Kidney (tissue), 13 donors: ENCODE measurements at regions not wholly inside any gene's neighbourhood (a gene's known extent, or its start where the extent isn't known, plus 50 kb on each side); places are given as distances from the start of the nearest gene placed in this dataset.
"Not testable (repeated sequence)": the region's sequence is repeated elsewhere in the genome, so short reads cannot be mapped to it uniquely, and the experiment has no call there.

Experiments
- DNase-seq, 5 donors: peaks; one replicate each; pipeline ENCODE4 v3.0.0-alpha.2; 2013 to 2020
- FAIRE-seq: peaks from 2 replicates; lab custom pipeline; 2012; peaks lifted over from hg19 to GRCh38; lab: Jason Lieb, UNC
- H3K27ac ChIP-seq, 2 donors: one replicate each; pipeline ENCODE4 v1.7.0; 2013; ENCODE audit warnings: low read depth in 2 of 2, low read length in 2 of 2, inconsistent platforms in 1 of 2
- H3K27me3 ChIP-seq: one replicate; pipeline ENCODE4 v1.7.1; 2013; ENCODE audit warnings: low read length, inconsistent platforms; ENCODE audit not compliant: control insufficient read depth, insufficient read depth
- H3K36me3 ChIP-seq, 3 donors: one replicate each; pipeline versions ENCODE4 v1.7.0 to v1.7.1; 2013; ENCODE audit warnings: low read length in 3 of 3, control low read depth in 1 of 3, inconsistent platforms in 1 of 3; ENCODE audit not compliant: insufficient read depth in 3 of 3, control insufficient read depth in 2 of 3
- H3K4me1 ChIP-seq, 3 donors: one replicate each; pipeline versions ENCODE4 v1.7.0 to v1.7.1; 2013; ENCODE audit warnings: low read length in 3 of 3, inconsistent platforms in 1 of 3, low read depth in 1 of 3; ENCODE audit not compliant: control insufficient read depth in 2 of 3, insufficient read depth in 2 of 3
- H3K4me3 ChIP-seq, 3 donors: one replicate each; pipeline versions ENCODE4 v1.7.0 to v1.8.1; 2013; ENCODE audit warnings: low read length in 3 of 3, control low read depth in 1 of 3, inconsistent platforms in 1 of 3
- H3K9ac ChIP-seq, 3 donors: one replicate each; pipeline versions ENCODE4 v1.7.0 to v1.7.1; 2013; ENCODE audit warnings: low read length in 3 of 3, control low read depth in 1 of 3, inconsistent platforms in 1 of 3
- H3K9me3 ChIP-seq, 3 donors: one replicate each; pipeline versions ENCODE4 v1.7.0 to v1.7.1; 2013; ENCODE audit warnings: low read length in 3 of 3, control low read depth in 1 of 3, inconsistent platforms in 1 of 3; ENCODE audit not compliant: control insufficient read depth in 2 of 3, insufficient read depth in 1 of 3
- intact Hi-C: fragments of 100-400 bp; cut with DNase I; formaldehyde crosslinking; loops from one replicate; pipeline ENCODE4 v1.11.1; 2022
- TF ChIP-seq, protein P1 (sequence below): IDR thresholded peaks from 3 replicates; pipeline ENCODE4 v1.5.1; 2012; ENCODE audit warnings: mild to moderate bottlenecking, moderate library complexity, borderline replicate concordance; ENCODE audit not compliant: insufficient read depth; ENCODE audit errors: extremely low read depth
- donor health status: control.
- donor health status: control.
- donor health status: control.
- donor health status: control.
- donor health status: control.
- donor health status: DM: yes; HTN: yes; CAD: no.
- donor health status: Normal renal cell carcinoma (clear cell type).

- Histone ChIP-seq H3K27ac (no peak overlapping the region), H3K4me1 (no peaks in the 10 kb centered on the region), H3K9ac (no peak overlapping the region), H3K4me3 (no peak overlapping the region), H3K36me3 (no peaks in the 10 kb centered on the region), H3K27me3 (no peaks in the 10 kb centered on the region), H3K9me3 (no peaks in the 10 kb centered on the region)
- FAIRE-seq: no peak
- no peak for DNase-seq
- TF ChIP-seq, protein P1, sequence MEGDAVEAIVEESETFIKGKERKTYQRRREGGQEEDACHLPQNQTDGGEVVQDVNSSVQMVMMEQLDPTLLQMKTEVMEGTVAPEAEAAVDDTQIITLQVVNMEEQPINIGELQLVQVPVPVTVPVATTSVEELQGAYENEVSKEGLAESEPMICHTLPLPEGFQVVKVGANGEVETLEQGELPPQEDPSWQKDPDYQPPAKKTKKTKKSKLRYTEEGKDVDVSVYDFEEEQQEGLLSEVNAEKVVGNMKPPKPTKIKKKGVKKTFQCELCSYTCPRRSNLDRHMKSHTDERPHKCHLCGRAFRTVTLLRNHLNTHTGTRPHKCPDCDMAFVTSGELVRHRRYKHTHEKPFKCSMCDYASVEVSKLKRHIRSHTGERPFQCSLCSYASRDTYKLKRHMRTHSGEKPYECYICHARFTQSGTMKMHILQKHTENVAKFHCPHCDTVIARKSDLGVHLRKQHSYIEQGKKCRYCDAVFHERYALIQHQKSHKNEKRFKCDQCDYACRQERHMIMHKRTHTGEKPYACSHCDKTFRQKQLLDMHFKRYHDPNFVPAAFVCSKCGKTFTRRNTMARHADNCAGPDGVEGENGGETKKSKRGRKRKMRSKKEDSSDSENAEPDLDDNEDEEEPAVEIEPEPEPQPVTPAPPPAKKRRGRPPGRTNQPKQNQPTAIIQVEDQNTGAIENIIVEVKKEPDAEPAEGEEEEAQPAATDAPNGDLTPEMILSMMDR: no peak
- intact Hi-C loops: no loop called here
Observed at GRCh38 chr7:19522486-19522885, 186.4 kb downstream of the POLR1F start.

GRCh38 chr7:19520392-19520791 lies 188.4 kb downstream of the POLR1F start:
- Histone ChIP-seq H3K4me3 (no peak overlapping the region), H3K4me1 (no peaks in the 10 kb centered on the region), H3K27ac (no peak overlapping the region), H3K27me3 (no peaks in the 10 kb centered on the region), H3K36me3 (no peaks in the 10 kb centered on the region), H3K9me3 (no peaks in the 10 kb centered on the region), H3K9ac (no peak overlapping the region)
- TF ChIP-seq, protein P1: no peak
- intact Hi-C loops: no loop called here
- DNase-seq: no peak
- no peak for FAIRE-seq

DNA sequence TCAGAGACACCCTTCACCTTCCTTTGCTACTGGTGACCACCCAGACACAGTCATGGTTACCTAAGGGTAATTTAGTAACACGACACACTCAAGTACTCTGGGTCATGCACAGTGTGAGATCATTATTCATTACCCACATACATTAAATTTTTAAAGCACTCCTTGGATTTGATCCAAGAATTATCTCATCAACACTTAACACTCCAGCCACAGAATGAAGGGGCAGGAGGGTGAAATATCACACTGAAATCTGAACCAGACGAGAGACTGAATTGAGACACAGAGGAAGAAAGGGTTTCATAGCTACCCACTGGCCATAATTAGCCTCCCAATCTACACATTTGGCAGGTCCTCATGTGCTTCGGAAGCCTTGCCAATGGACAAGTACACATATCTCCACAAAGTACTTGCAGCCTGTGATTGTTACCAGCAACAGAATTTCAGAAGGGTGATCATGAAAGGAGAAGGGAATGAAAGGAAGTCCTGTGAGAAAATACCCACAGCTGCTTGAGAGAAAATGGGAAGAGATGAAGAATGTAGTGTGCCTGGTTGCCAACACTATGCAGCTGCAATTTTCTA lies 189.3 kb downstream of the POLR1F start:
- TF ChIP-seq, protein P1: no peak
- no peak overlapping the region for H3K9ac ChIP-seq

DNA sequence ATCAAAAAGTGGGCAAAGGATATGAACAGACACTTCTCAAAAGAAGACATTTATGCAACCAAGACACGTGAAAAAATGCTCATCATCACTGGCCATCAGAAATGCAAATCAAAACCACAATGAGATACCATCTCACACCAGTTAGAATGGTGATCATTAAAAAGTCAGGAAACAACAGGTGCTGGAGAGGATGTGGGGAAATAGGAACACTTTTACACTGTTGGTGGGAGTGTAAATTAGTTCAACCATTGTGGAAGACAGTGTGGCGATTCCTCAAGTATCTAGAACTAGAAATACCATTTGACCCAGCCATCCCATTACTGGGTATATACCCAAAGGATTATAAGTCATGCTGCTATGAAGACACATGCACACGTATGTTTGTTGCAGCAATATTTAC lies 191.3 kb downstream of the POLR1F start:
- H3K27ac ChIP-seq, intact Hi-C loops, H3K9ac ChIP-seq, H3K4me1 ChIP-seq, H3K36me3 ChIP-seq, DNase-seq, H3K9me3 ChIP-seq, FAIRE-seq, H3K4me3 ChIP-seq, H3K27me3 ChIP-seq: not testable (repeated sequence)

More for the DNA sequence above, 189.3 kb downstream of the POLR1F start:
- no peak overlapping the region for H3K27ac ChIP-seq
- DNase-seq (peak in 1 of 5 donors; percentile 11), FAIRE-seq (no peak)
- no peaks in the 10 kb centered on the region for H3K4me1 ChIP-seq
- H3K27me3 ChIP-seq: no peaks in the 10 kb centered on the region
- no peaks in the 10 kb centered on the region for H3K9me3 ChIP-seq
- H3K4me3 ChIP-seq: no peak overlapping the region
- intact Hi-C loops: no loop called here
- H3K36me3 ChIP-seq: no peaks in the 10 kb centered on the region
